HEK293 (cell line): ENCODE measurements at regions not wholly inside any gene's neighbourhood (a gene's known extent, or its start where the extent isn't known, plus 50 kb on each side); places are given as distances from the start of the nearest gene placed in this dataset.

Source experiments
- CTCF ChIA-PET: fragments of 350-600 bp; formaldehyde crosslinking; extraction: SDS; loops from one replicate; lab custom pipeline; 2021; ENCODE audit warnings: antibody characterized with exemption; lab: Yijun Ruan, JAX
- POLR2A ChIA-PET: fragments of 300-600 bp; formaldehyde crosslinking; extraction: SDS; loops from one replicate; lab custom pipeline; 2020; ENCODE audit warnings: antibody characterized with exemption, inconsistent platforms; lab: Yijun Ruan, JAX
- H3K27ac ChIP-seq: fragments of 200-500 bp; sonication (Bioruptor generic); 2 replicates; pipeline ENCODE4 v1.5.1; 2014; ENCODE audit warnings: low read depth, low read length, control low read depth, inconsistent platforms; ENCODE audit errors: extremely low read depth
- H3K36me3 ChIP-seq, 2 experiments: fragments of 200-500 bp in 1 of 2; sonication (Bioruptor generic) in 1 of 2; 1 replicate in 1 of 2; 2 replicates in 1 of 2; pipeline ENCODE4 v1.5.1; 2014 to 2017; ENCODE audit warnings: inconsistent platforms in 2 of 2, low read length in 2 of 2; ENCODE audit not compliant: control insufficient read depth in 2 of 2, insufficient read depth in 1 of 2
- H3K4me1 ChIP-seq: fragments of 200-500 bp; sonication (Bioruptor generic); 2 replicates; pipeline ENCODE4 v1.5.1; 2014; ENCODE audit warnings: mild to moderate bottlenecking, low read length, inconsistent platforms; ENCODE audit not compliant: control insufficient read depth, insufficient read depth
- H3K4me3 ChIP-seq: 2 replicates; pipeline ENCODE4 v1.5.1; 2011; ENCODE audit warnings: low read depth, mild to moderate bottlenecking, control low read depth, low read length, moderate library complexity
- H3K9me3 ChIP-seq: fragments of 200-500 bp; sonication (Bioruptor generic); 2 replicates; pipeline ENCODE4 v1.5.1; 2014; ENCODE audit warnings: low read depth, low read length, inconsistent platforms; ENCODE audit not compliant: control insufficient read depth, insufficient read depth
- HIC1 ChIP-seq: fragments of 450-650 bp; formaldehyde crosslinking; IDR thresholded peaks from 2 replicates; pipeline ENCODE4 v1.5.1; 2016; ENCODE audit warnings: missing biosample characterization, missing genetic modification characterization
- KLF1 ChIP-seq: fragments of 450-650 bp; formaldehyde crosslinking; IDR thresholded peaks from 2 replicates; pipeline ENCODE4 v1.5.1; 2016; ENCODE audit warnings: missing biosample characterization, missing genetic modification characterization
- PRDM6 ChIP-seq: fragments of 450-650 bp; formaldehyde crosslinking; IDR thresholded peaks from 2 replicates; pipeline ENCODE4 v1.5.1; 2017; ENCODE audit warnings: missing biosample characterization, missing genetic modification characterization
- TRIM28 ChIP-seq: IDR thresholded peaks from 2 replicates; pipeline ENCODE4 v1.6.1; 2011; ENCODE audit warnings: low read length, control low read depth, borderline replicate concordance
- YY1 ChIP-seq: fragments of 450-650 bp; formaldehyde crosslinking; IDR thresholded peaks from 2 replicates; pipeline ENCODE4 v1.5.1; 2018; ENCODE audit warnings: missing biosample characterization, missing genetic modification characterization
- ZBTB20 ChIP-seq: fragments of 450-650 bp; formaldehyde crosslinking; IDR thresholded peaks from 2 replicates; pipeline ENCODE4 v1.5.1; 2016; ENCODE audit warnings: missing biosample characterization, missing genetic modification characterization
- ZFHX2 ChIP-seq: fragments of 450-650 bp; formaldehyde crosslinking; conservative IDR thresholded peaks from 2 replicates; pipeline ENCODE4 v1.5.1; 2016; ENCODE audit warnings: missing biosample characterization, missing genetic modification characterization
- ZFP69B ChIP-seq: fragments of 450-650 bp; formaldehyde crosslinking; IDR thresholded peaks from 2 replicates; pipeline ENCODE4 v1.5.1; 2016; ENCODE audit warnings: missing biosample characterization, missing genetic modification characterization
- ZNF148 ChIP-seq: fragments of 450-650 bp; formaldehyde crosslinking; IDR thresholded peaks from 2 replicates; pipeline ENCODE4 v1.5.0; 2017; ENCODE audit warnings: missing biosample characterization, missing genetic modification characterization, borderline replicate concordance
- ZNF23 ChIP-seq: fragments of 450-650 bp; formaldehyde crosslinking; IDR thresholded peaks from 2 replicates; pipeline ENCODE4 v1.5.1; 2016; ENCODE audit warnings: missing biosample characterization, missing genetic modification characterization, borderline replicate concordance
- ZNF292 ChIP-seq: fragments of 450-650 bp; formaldehyde crosslinking; IDR thresholded peaks from 2 replicates; pipeline ENCODE4 v1.5.1; 2016; ENCODE audit warnings: low read depth, missing biosample characterization, missing genetic modification characterization, borderline replicate concordance
- ZNF335 ChIP-seq: fragments of 450-650 bp; formaldehyde crosslinking; conservative IDR thresholded peaks from 2 replicates; pipeline ENCODE4 v1.5.1; 2016; ENCODE audit warnings: missing biosample characterization, missing genetic modification characterization
- ZNF394 ChIP-seq: fragments of 450-650 bp; formaldehyde crosslinking; IDR thresholded peaks from 2 replicates; pipeline ENCODE4 v1.5.1; 2016; ENCODE audit warnings: missing biosample characterization, missing genetic modification characterization, mild to moderate bottlenecking, moderate library complexity, borderline replicate concordance
- ZNF473 ChIP-seq: fragments of 450-650 bp; formaldehyde crosslinking; IDR thresholded peaks from 2 replicates; pipeline ENCODE4 v1.5.1; 2017; ENCODE audit warnings: missing biosample characterization, missing genetic modification characterization
- ZNF529 ChIP-seq: fragments of 450-650 bp; formaldehyde crosslinking; IDR thresholded peaks from 2 replicates; pipeline ENCODE4 v1.5.1; 2017; ENCODE audit warnings: missing genetic modification characterization, missing biosample characterization; ENCODE audit not compliant: insufficient replicate concordance
- ZNF555 ChIP-seq: fragments of 450-650 bp; formaldehyde crosslinking; conservative IDR thresholded peaks from 2 replicates; pipeline ENCODE4 v1.5.1; 2017; ENCODE audit warnings: missing biosample characterization, mild to moderate bottlenecking, missing genetic modification characterization, inconsistent platforms
- ZNF560 ChIP-seq: fragments of 450-650 bp; formaldehyde crosslinking; IDR thresholded peaks from 2 replicates; pipeline ENCODE4 v1.5.1; 2017; ENCODE audit warnings: missing biosample characterization, missing genetic modification characterization, borderline replicate concordance
- ZNF645 ChIP-seq: fragments of 450-650 bp; formaldehyde crosslinking; IDR thresholded peaks from 2 replicates; pipeline ENCODE4; 2016; ENCODE audit warnings: missing biosample characterization, missing genetic modification characterization
- ZNF747 ChIP-seq: fragments of 450-650 bp; formaldehyde crosslinking; IDR thresholded peaks from 2 replicates; pipeline ENCODE4 v1.5.1; 2016; ENCODE audit warnings: missing biosample characterization, missing genetic modification characterization
- ZNF776 ChIP-seq: fragments of 450-650 bp; formaldehyde crosslinking; IDR thresholded peaks from 2 replicates; pipeline ENCODE4 v1.5.0; 2017; ENCODE audit warnings: missing biosample characterization, missing genetic modification characterization, borderline replicate concordance
- ZNF785 ChIP-seq: fragments of 450-650 bp; formaldehyde crosslinking; IDR thresholded peaks from 2 replicates; pipeline ENCODE4 v1.5.1; 2016; ENCODE audit warnings: missing biosample characterization, missing genetic modification characterization
- ZSCAN4 ChIP-seq: fragments of 450-650 bp; formaldehyde crosslinking; IDR thresholded peaks from 2 replicates; pipeline ENCODE4 v1.5.1; 2017; ENCODE audit warnings: missing biosample characterization, missing genetic modification characterization

GRCh38 chr17:34006126-34006525, 249.0 kb upstream of the CCL2 start:
- H3K4me3 ChIP-seq = no peak overlapping the region
- no peaks in the 10 kb centered on the region for H3K9me3 ChIP-seq
- no peaks in the 10 kb centered on the region for H3K36me3 ChIP-seq
- ChIA-PET POLR2A (no interaction called here), CTCF (interaction anchor here (0.6 to 0.7 kb wide), 2 partner anchors 227 to 970 kb away, joined by 3 to 4 read pairs; no protein-coding TSS in a partner anchor)
- no peak overlapping the region for H3K27ac ChIP-seq
- no peaks in the 10 kb centered on the region for H3K4me1 ChIP-seq
- no peak for TF ChIP-seq ZNF394 (tag by site-specific recombination)
- no peak for TF ChIP-seq ZFHX2 (tag by site-specific recombination)
- TF ChIP-seq ZNF473 (tag by site-specific recombination) = no peak
- TF ChIP-seq ZNF560 (tag by site-specific recombination) = no peak
- no peak for TF ChIP-seq ZNF292 (tag by site-specific recombination)
- no peak for TF ChIP-seq ZNF747 (tag by site-specific recombination)

- POLR2A ChIA-PET = no interaction called here
- no peaks in the 10 kb centered on the region for H3K4me1 ChIP-seq
- H3K4me3 ChIP-seq = no peak overlapping the region
- H3K9me3 ChIP-seq = no peaks in the 10 kb centered on the region
- no peak overlapping the region for H3K27ac ChIP-seq
- TF ChIP-seq ZNF529 = no peak
- no peak for TF ChIP-seq ZFP69B
- TF ChIP-seq ZNF148 (tag by site-specific recombination) = no peak
- no peak for TF ChIP-seq YY1 (tag by site-specific recombination)
- no peak for TF ChIP-seq ZNF645 (tag by site-specific recombination)
- TF ChIP-seq ZNF555 (tag by site-specific recombination) = no peak
- no peak for TF ChIP-seq ZBTB20
- no peak for TF ChIP-seq ZNF747 (tag by site-specific recombination)
- TF ChIP-seq ZFHX2 (tag by site-specific recombination) = no peak
- no peak for TF ChIP-seq ZSCAN4 (tag by site-specific recombination)
- TF ChIP-seq, all 188 proteins: peak for 0
- CTCF ChIA-PET = no interaction called here
- H3K36me3 ChIP-seq = no peaks in the 10 kb centered on the region
Measured at GRCh38 chr17:34008125-34008524, 247.0 kb upstream of the CCL2 start.

GRCh38 chr17:34009912-34010311, 245.2 kb upstream of the CCL2 start:
- H3K4me1 ChIP-seq = no peaks in the 10 kb centered on the region
- ChIA-PET CTCF (interaction anchor here (0.7 kb wide), 1 partner anchor 137 kb away, joined by 3 read pairs; no protein-coding TSS in a partner anchor), POLR2A (no interaction called here)
- H3K27ac ChIP-seq = no peak overlapping the region
- no peak overlapping the region for H3K4me3 ChIP-seq
- no peaks in the 10 kb centered on the region for H3K36me3 ChIP-seq
- no peaks in the 10 kb centered on the region for H3K9me3 ChIP-seq
- TF ChIP-seq ZNF776 (tag by site-specific recombination) (no peak), HIC1 (tag by site-specific recombination) (no peak), PRDM6 (no peak), ZNF23 (tag by site-specific recombination) (no peak), TRIM28 (no peak), KLF1 (tag by site-specific recombination) (no peak), ZNF335 (tag by site-specific recombination) (no peak), ZNF785 (tag by site-specific recombination) (no peak)
